ENCODE measurements at regions not wholly inside any gene's neighbourhood (a gene's known extent, or its start where the extent isn't known, plus 50 kb on each side); places are given as distances from the start of the nearest gene placed in this dataset.

- ATAC-seq (ENCODE audit: low read depth), result no peak
- Histone ChIP-seq H3K9me3 (ENCODE audit: control extremely low read depth in 1 of 3, control insufficient read depth in 2 of 3, insufficient read depth in 1 of 3, low read length in 2 of 3) (no peaks in the 10 kb centered on the region), H3K36me3 (replicated peaks in 1 of 2; ENCODE audit: control extremely low read depth in 1 of 2, control insufficient read depth in 1 of 2, extremely low read depth in 1 of 2, insufficient read depth in 2 of 2, low read length in 1 of 2) (no peaks in the 10 kb centered on the region), H4K20me1 (ENCODE audit: control insufficient read depth, insufficient read depth, low read length, poor library complexity, severe bottlenecking) (no peaks in the 10 kb centered on the region), H2AFZ (ENCODE audit: insufficient read depth, low read depth, low read length, poor library complexity, severe bottlenecking) (no peak overlapping the region), H3K27me3 (replicated peaks in 1 of 4; ENCODE audit: control extremely low read depth in 1 of 4, control insufficient read depth in 3 of 4, insufficient read depth in 4 of 4, low read length in 3 of 4) (peaks cover 0 to 3% (median 1%) of the 10 kb centered on the region in 4 experiments), H3K4me2 (replicated peaks; ENCODE audit: low read depth, low read length, poor library complexity, severe bottlenecking) (no peak overlapping the region), H3K9ac (ENCODE audit: low read length) (no peak overlapping the region), H3K4me3 (ENCODE audit: control extremely low read depth in 1 of 5, extremely low read depth in 1 of 5, insufficient read depth in 1 of 5, low read depth in 2 of 5, low read length in 4 of 5) (no peak overlapping the region), H3K79me2 (ENCODE audit: control insufficient read depth, insufficient read depth, low read length) (no peaks in the 10 kb centered on the region), H3K27ac (ENCODE audit: low read length in 2 of 2) (no peak overlapping the region), H3K4me1 (ENCODE audit: control insufficient read depth in 2 of 2, insufficient read depth in 2 of 2, low read length in 2 of 2) (no peaks in the 10 kb centered on the region)
- DNase-seq, result no peak
- no peak for TF ChIP-seq CTCF (IDR thresholded peaks at IDR 0.05)
- CTCF ChIA-PET, result no interaction called here
- H3K9me3 Mint-ChIP-seq (ENCODE audit: insufficient read depth), result no peaks in the 10 kb centered on the region
- POLR2A ChIA-PET, result no interaction called here
- intact Hi-C loops (cut with micrococcal nuclease), result no loop called here
- peaks cover 9% of the 10 kb centered on the region for H3K27me3 Mint-ChIP-seq
- H3K27ac Mint-ChIP-seq, result no peak overlapping the region
- no CpG with 5 or more reads among the region's 2 CpGs for WGBS (ENCODE audit: insufficient coverage)
- H3K4me3 Mint-ChIP-seq, result no peak overlapping the region
- H3K4me1 Mint-ChIP-seq, result no peaks in the 10 kb centered on the region
These were observed 83.8 kb upstream of the ERCC6L2 start for GRCh38 chr9:95791695-95792094.

- no peaks in the 10 kb centered on the region for H3K36me3 ChIP-seq (replicated peaks in 1 of 2; ENCODE audit: control extremely low read depth in 1 of 2, control insufficient read depth in 1 of 2, extremely low read depth in 1 of 2, insufficient read depth in 2 of 2, low read length in 1 of 2)
- intact Hi-C loops (cut with micrococcal nuclease), result no loop called here
- no peak for DNase-seq
- no peaks in the 10 kb centered on the region for H3K79me2 ChIP-seq (ENCODE audit: control insufficient read depth, insufficient read depth, low read length)
- TF ChIP-seq EZH2 (IDR thresholded peaks at IDR 0.05; ENCODE audit: borderline replicate concordance, insufficient read depth, low read depth, low read length, poor library complexity, severe bottlenecking) (no peak), CTCF (IDR thresholded peaks at IDR 0.05) (no peak)
- H3K9ac ChIP-seq (ENCODE audit: low read length), result no peak overlapping the region
- POLR2A ChIA-PET, result no interaction called here
- H3K9me3 ChIP-seq (ENCODE audit: control extremely low read depth in 1 of 3, control insufficient read depth in 2 of 3, insufficient read depth in 1 of 3, low read length in 2 of 3), result no peaks in the 10 kb centered on the region
- no peaks in the 10 kb centered on the region for H4K20me1 ChIP-seq (ENCODE audit: control insufficient read depth, insufficient read depth, low read length, poor library complexity, severe bottlenecking)
- no peak overlapping the region for H3K4me3 Mint-ChIP-seq
- H3K27me3 ChIP-seq (replicated peaks in 1 of 4; ENCODE audit: control extremely low read depth in 1 of 4, control insufficient read depth in 3 of 4, insufficient read depth in 4 of 4, low read length in 3 of 4), result peaks cover 0 to 3% (median 1%) of the 10 kb centered on the region in 4 experiments
- no peaks in the 10 kb centered on the region for H3K9me3 Mint-ChIP-seq (ENCODE audit: insufficient read depth)
- H3K4me3 ChIP-seq (ENCODE audit: control extremely low read depth in 1 of 5, extremely low read depth in 1 of 5, insufficient read depth in 1 of 5, low read depth in 2 of 5, low read length in 4 of 5), result no peak overlapping the region
- H3K4me2 ChIP-seq (replicated peaks; ENCODE audit: low read depth, low read length, poor library complexity, severe bottlenecking), result no peak overlapping the region
- peaks cover 9% of the 10 kb centered on the region for H3K27me3 Mint-ChIP-seq
- no peak overlapping the region for H2AFZ ChIP-seq (ENCODE audit: insufficient read depth, low read depth, low read length, poor library complexity, severe bottlenecking)
- no peaks in the 10 kb centered on the region for H3K4me1 ChIP-seq (ENCODE audit: control insufficient read depth in 2 of 2, insufficient read depth in 2 of 2, low read length in 2 of 2)
- CTCF ChIA-PET, result no interaction called here
- H3K27ac ChIP-seq (ENCODE audit: low read length in 2 of 2), result no peak overlapping the region
- H3K27ac Mint-ChIP-seq, result no peak overlapping the region
- WGBS (ENCODE audit: insufficient coverage), result no CpG with 5 or more reads among the region's 4 CpGs
- no peaks in the 10 kb centered on the region for H3K4me1 Mint-ChIP-seq
- no peak for ATAC-seq (ENCODE audit: low read depth)
These were observed 84.2 kb upstream of the ERCC6L2 start for GRCh38 chr9:95791286-95791685.
